SU-DHL-6 (cell line): ENCODE measurements at regions not wholly inside any gene's neighbourhood (a gene's known extent, or its start where the extent isn't known, plus 50 kb on each side); places are given as distances from the start of the nearest gene placed in this dataset.

Source experiments
- H2AFZ ChIP-seq: fragments of 200-600 bp; sonication (generic); 2 replicates; pipeline ENCODE4 v1.6.1; 2014; ENCODE audit warnings: low read depth, mild to moderate bottlenecking, moderate library complexity, mixed read lengths, antibody characterized with exemption, low read length; ENCODE audit not compliant: severe bottlenecking
- H3F3A ChIP-seq: fragments of 200-600 bp; shearing (Covaris generic); 2 replicates; pipeline ENCODE4 v1.6.0; 2016; ENCODE audit warnings: antibody characterized with exemption, mild to moderate bottlenecking; ENCODE audit not compliant: insufficient read depth
- H3K27ac ChIP-seq: fragments of 200-600 bp; sonication (generic); 2 replicates; pipeline ENCODE4 v1.5.1; 2016; ENCODE audit warnings: low read depth, mild to moderate bottlenecking, low read length, moderate library complexity, mixed read lengths
- H3K27me3 ChIP-seq: fragments of 200-600 bp; sonication (generic), shearing (Covaris generic); 2 replicates; pipeline ENCODE4 v1.6.0; 2014; ENCODE audit warnings: mild to moderate bottlenecking, low read length
- H3K36me3 ChIP-seq: fragments of 200-600 bp; sonication (generic); 2 replicates; pipeline ENCODE4 v1.6.1; 2014; ENCODE audit warnings: mild to moderate bottlenecking, low read length, mixed read lengths
- H3K4me2 ChIP-seq: fragments of 300-600, 200-600 bp; shearing (Covaris generic), sonication (generic); 2 replicates; pipeline ENCODE4 v1.6.0; 2014; ENCODE audit warnings: low read length, low read depth, mild to moderate bottlenecking; ENCODE audit not compliant: poor library complexity, severe bottlenecking
- H3K4me3 ChIP-seq: fragments of 200-600 bp; sonication (generic); 2 replicates; pipeline ENCODE4 v1.5.1; 2014; ENCODE audit warnings: antibody characterized with exemption, low read length, mild to moderate bottlenecking, mixed read lengths; ENCODE audit not compliant: insufficient read depth, poor library complexity, severe bottlenecking
- H3K79me2 ChIP-seq: fragments of 200-600 bp; sonication (generic); 2 replicates; pipeline ENCODE4 v1.6.1; 2014; ENCODE audit warnings: mild to moderate bottlenecking, low read length, moderate library complexity; ENCODE audit not compliant: insufficient read depth
- H3K9ac ChIP-seq: fragments of 200-600 bp; sonication (generic); 2 replicates; pipeline ENCODE4 v1.7.0; 2014; ENCODE audit warnings: mild to moderate bottlenecking, low read length
- H3K9me2 ChIP-seq: fragments of 200-600 bp; sonication (generic); replicated peaks from 2 replicates; pipeline ENCODE4 v1.6.1; 2014; ENCODE audit warnings: low read length; ENCODE audit not compliant: insufficient read depth
- H3K9me3 ChIP-seq: fragments of 200-600 bp; sonication (generic); 2 replicates; pipeline ENCODE4 v1.6.1; 2014; ENCODE audit warnings: low read length, mixed read lengths; ENCODE audit not compliant: insufficient read depth
- H4K20me1 ChIP-seq: fragments of 200-600 bp; sonication (generic); 2 replicates; pipeline ENCODE4 v1.6.1; 2014; ENCODE audit warnings: low read depth, mild to moderate bottlenecking, antibody characterized with exemption, low read length, moderate library complexity, mixed read lengths
- EZH2phosphoT487 ChIP-seq: fragments of 200-600 bp; sonication (generic), shearing (Covaris generic); conservative IDR thresholded peaks from 2 replicates; pipeline ENCODE4 v1.6.1; 2018; ENCODE audit warnings: mild to moderate bottlenecking, antibody characterized with exemption, low read length, moderate library complexity, mixed read lengths
- TF ChIP-seq, protein P1 (sequence below): fragments of 200-600 bp; sonication (generic); IDR thresholded peaks from one replicate; pipeline ENCODE4 v1.5.1; 2017; ENCODE audit warnings: antibody characterized with exemption, mild to moderate bottlenecking, low read length, moderate library complexity; ENCODE audit not compliant: insufficient read depth, poor library complexity, severe bottlenecking

DNA sequence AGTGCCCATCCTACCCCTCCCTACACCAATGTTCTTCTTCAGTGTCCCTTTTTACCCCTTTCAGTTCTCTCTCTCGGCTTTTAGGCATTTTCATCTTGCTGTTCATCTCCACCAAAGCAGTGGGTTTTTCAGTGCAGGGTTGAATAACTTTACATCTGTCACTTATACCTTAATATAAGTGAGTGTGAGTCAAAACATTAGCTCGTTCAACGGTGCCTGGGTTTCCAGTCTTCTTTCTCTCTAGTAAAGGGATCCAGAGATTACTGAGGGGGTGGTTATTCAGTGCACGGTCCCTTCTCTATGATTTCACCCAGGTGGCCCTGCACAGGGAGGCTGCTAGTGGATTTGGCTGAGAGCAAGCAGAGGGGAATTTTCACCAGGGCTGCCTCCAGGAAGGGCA is 210.6 kb upstream of the CDH5 start:
- Histone ChIP-seq H3K27me3 (no peaks in the 10 kb centered on the region), H4K20me1 (no peaks in the 10 kb centered on the region), H3K4me3 (no peak overlapping the region), H3K9ac (no peak overlapping the region), H3K4me2 (no peak overlapping the region), H3K9me3 (no peaks in the 10 kb centered on the region), H3K9me2 (no peaks in the 10 kb centered on the region), H3F3A (no peaks in the 10 kb centered on the region), H3K27ac (no peak overlapping the region), H2AFZ (no peak overlapping the region), H3K79me2 (no peaks in the 10 kb centered on the region), H3K36me3 (no peaks in the 10 kb centered on the region)
- TF ChIP-seq, protein P1, sequence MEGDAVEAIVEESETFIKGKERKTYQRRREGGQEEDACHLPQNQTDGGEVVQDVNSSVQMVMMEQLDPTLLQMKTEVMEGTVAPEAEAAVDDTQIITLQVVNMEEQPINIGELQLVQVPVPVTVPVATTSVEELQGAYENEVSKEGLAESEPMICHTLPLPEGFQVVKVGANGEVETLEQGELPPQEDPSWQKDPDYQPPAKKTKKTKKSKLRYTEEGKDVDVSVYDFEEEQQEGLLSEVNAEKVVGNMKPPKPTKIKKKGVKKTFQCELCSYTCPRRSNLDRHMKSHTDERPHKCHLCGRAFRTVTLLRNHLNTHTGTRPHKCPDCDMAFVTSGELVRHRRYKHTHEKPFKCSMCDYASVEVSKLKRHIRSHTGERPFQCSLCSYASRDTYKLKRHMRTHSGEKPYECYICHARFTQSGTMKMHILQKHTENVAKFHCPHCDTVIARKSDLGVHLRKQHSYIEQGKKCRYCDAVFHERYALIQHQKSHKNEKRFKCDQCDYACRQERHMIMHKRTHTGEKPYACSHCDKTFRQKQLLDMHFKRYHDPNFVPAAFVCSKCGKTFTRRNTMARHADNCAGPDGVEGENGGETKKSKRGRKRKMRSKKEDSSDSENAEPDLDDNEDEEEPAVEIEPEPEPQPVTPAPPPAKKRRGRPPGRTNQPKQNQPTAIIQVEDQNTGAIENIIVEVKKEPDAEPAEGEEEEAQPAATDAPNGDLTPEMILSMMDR: no peak
- TF ChIP-seq EZH2phosphoT487: no peak

- Histone ChIP-seq H3F3A (no peaks in the 10 kb centered on the region), H3K79me2 (no peaks in the 10 kb centered on the region), H3K27me3 (no peaks in the 10 kb centered on the region), H3K27ac (no peak overlapping the region), H3K36me3 (no peaks in the 10 kb centered on the region), H3K9me3 (no peaks in the 10 kb centered on the region), H4K20me1 (no peaks in the 10 kb centered on the region), H3K4me2 (no peak overlapping the region), H3K9me2 (no peaks in the 10 kb centered on the region), H3K4me3 (no peak overlapping the region), H2AFZ (no peak overlapping the region), H3K9ac (no peak overlapping the region)
- TF ChIP-seq EZH2phosphoT487: no peak
- TF ChIP-seq, protein P1: no peak
These were observed 211.7 kb upstream of the CDH5 start for GRCh38 chr16:66154801-66155200.

DNA sequence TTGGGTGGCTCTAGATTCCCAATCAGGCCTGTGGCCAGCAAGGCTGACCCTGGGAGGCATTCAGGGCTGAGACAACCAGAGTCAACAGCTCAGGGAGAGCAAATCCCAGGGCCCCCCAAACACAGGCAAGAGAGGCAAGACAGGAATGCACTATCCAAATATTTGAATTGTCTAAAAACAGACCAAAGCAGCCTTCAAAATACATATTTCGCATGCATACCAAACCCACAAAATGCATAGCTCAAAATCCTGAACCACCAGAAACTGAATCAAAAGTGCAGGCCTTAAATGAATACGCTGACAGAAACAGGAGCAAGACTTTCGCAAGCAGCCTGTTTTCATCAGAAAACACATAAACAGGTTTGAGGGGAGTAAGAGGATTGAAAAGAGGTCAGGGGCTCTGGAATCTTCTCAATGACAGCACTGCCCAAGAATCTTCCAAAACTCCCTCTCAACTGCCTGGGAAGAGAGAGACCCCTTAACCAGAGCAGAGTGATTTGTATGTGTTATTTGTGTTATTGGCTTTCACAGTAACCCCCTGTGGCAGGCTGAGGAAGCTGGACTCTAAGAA is 213.6 kb upstream of the CDH5 start:
- no peaks in the 10 kb centered on the region for H3K9me2 ChIP-seq
- H3K36me3 ChIP-seq: no peaks in the 10 kb centered on the region
- H3K27ac ChIP-seq: no peak overlapping the region
- no peak overlapping the region for H3K4me3 ChIP-seq
- TF ChIP-seq EZH2phosphoT487: no peak
- TF ChIP-seq, protein P1: no peak
- H3F3A ChIP-seq: no peaks in the 10 kb centered on the region
- no peak overlapping the region for H3K9ac ChIP-seq
- no peaks in the 10 kb centered on the region for H4K20me1 ChIP-seq
- no peak overlapping the region for H3K4me2 ChIP-seq
- H3K9me3 ChIP-seq: no peaks in the 10 kb centered on the region
- no peaks in the 10 kb centered on the region for H3K79me2 ChIP-seq
- H3K27me3 ChIP-seq: no peaks in the 10 kb centered on the region
- H2AFZ ChIP-seq: no peak overlapping the region
